ENCODE measurements at regions not wholly inside any gene's neighbourhood (a gene's known extent, or its start where the extent isn't known, plus 50 kb on each side); places are given as distances from the start of the nearest gene placed in this dataset.

- no peaks in the 10 kb centered on the region for H3K27me3 ChIP-seq (ENCODE audit: control insufficient read depth, insufficient read depth, low read length)
- no peaks in the 10 kb centered on the region for H4K20me1 ChIP-seq (ENCODE audit: insufficient read depth, low read length)
- no peaks in the 10 kb centered on the region for H3K36me3 ChIP-seq (ENCODE audit: control insufficient read depth, insufficient read depth, low read length)
- H3K23ac ChIP-seq (ENCODE audit: low read depth, low read length) = no peak overlapping the region
- H2BK20ac ChIP-seq (ENCODE audit: low read depth, low read length) = no peak overlapping the region
- no peak overlapping the region for H3K27ac ChIP-seq (ENCODE audit: insufficient read depth, low read length)
- no peak overlapping the region for H3K4ac ChIP-seq (ENCODE audit: low read depth, low read length)
- no CpG with 5 or more reads among the region's 2 CpGs for WGBS, 2 experiments (ENCODE audit: extremely low coverage in 2 of 2, insufficient read length in 1 of 2)
- H3K9me3 ChIP-seq (ENCODE audit: control insufficient read depth, insufficient read depth, low read length) = no peaks in the 10 kb centered on the region
- no peak overlapping the region for H4K91ac ChIP-seq (ENCODE audit: insufficient read depth, low read depth, low read length)
- ATAC-seq (ENCODE audit: low read depth) (no peak), DNase-seq (no peak)
- H3K4me2 ChIP-seq (ENCODE audit: low read depth, low read length) = no peak overlapping the region
- H3K4me3 ChIP-seq (ENCODE audit: insufficient read depth, low read depth, low read length) = no peak overlapping the region
- no TSS peak for BruUV-seq (replicated peaks)
- H2BK120ac ChIP-seq (ENCODE audit: low read depth, low read length) = no peak overlapping the region
- H4K5ac ChIP-seq (ENCODE audit: low read depth, low read length) = no peak overlapping the region
- no peak overlapping the region for H2BK5ac ChIP-seq (ENCODE audit: low read depth, low read length, poor library complexity, severe bottlenecking)
- H3K9me1 ChIP-seq (ENCODE audit: insufficient read depth, low read length) = no peaks in the 10 kb centered on the region
- H4K8ac ChIP-seq (ENCODE audit: low read depth in 2 of 2, low read length in 2 of 2) = no peak overlapping the region
- in situ Hi-C loops (cut with MboI; ENCODE audit: low sequenced_read_pairs) = no loop called here
- H3K9ac ChIP-seq (ENCODE audit: low read depth, low read length) = no peak overlapping the region
- intact Hi-C loops (cut with micrococcal nuclease) = no loop called here
- no peaks in the 10 kb centered on the region for H3K79me1 ChIP-seq (ENCODE audit: low read depth in 1 of 2, low read length in 2 of 2)
- ChIA-PET POLR2A (ENCODE audit: unreplicated experiment) (no interaction called here), CTCF (no interaction called here)
- no peak overlapping the region for H2AFZ ChIP-seq (replicated peaks; ENCODE audit: low read length, poor library complexity)
- H3K18ac ChIP-seq (ENCODE audit: low read depth, low read length) = no peak overlapping the region
- H2BK15ac ChIP-seq (ENCODE audit: low read depth, low read length) = no peak overlapping the region
- no peak overlapping the region for H3K14ac ChIP-seq (replicated peaks; ENCODE audit: low read depth, low read length)
- H2AK9ac ChIP-seq (replicated peaks; ENCODE audit: low read depth, low read length, poor library complexity) = no peak overlapping the region
- dilution Hi-C loops (cut with HindIII; ENCODE audit: low sequenced_read_pairs, unreplicated experiment) = no loop called here
- TF ChIP-seq RAD21 (IDR thresholded peaks at IDR 0.05; ENCODE audit: low read length) (no peak), BHLHE40 (IDR thresholded peaks at IDR 0.05; ENCODE audit: low read depth, low read length) (no peak), MXI1 (IDR thresholded peaks at IDR 0.05; ENCODE audit: borderline replicate concordance, low read depth, low read length) (no peak), MAFK (IDR thresholded peaks at IDR 0.05; ENCODE audit: low read depth, low read length) (no peak), NFE2L2 (IDR thresholded peaks at IDR 0.05; ENCODE audit: low read depth, low read length) (no peak), CHD1 (IDR thresholded peaks at IDR 0.05; ENCODE audit: low read depth, low read length) (no peak), CTCF (conservative IDR thresholded peaks at IDR 0.05; ENCODE audit: low read depth, low read length) (no peak)
- H3K4me1 ChIP-seq (ENCODE audit: control insufficient read depth, insufficient read depth, low read length) = no peaks in the 10 kb centered on the region
- H3K56ac ChIP-seq (ENCODE audit: extremely low read depth, insufficient read depth, low read length) = no peak overlapping the region
- no peak overlapping the region for H2AK5ac ChIP-seq (ENCODE audit: low read depth, low read length)
Observed at GRCh38 chr2:126599062-126599461, 56.9 kb upstream of the GYPC start.

All from IMR-90 (cell line).